ENCODE measurements at regions not wholly inside any gene's neighbourhood (a gene's known extent, or its start where the extent isn't known, plus 50 kb on each side); places are given as distances from the start of the nearest gene placed in this dataset.
"Not testable (repeated sequence)": the region's sequence is repeated elsewhere in the genome, so short reads cannot be mapped to it uniquely, and the experiment has no call there.

DNA sequence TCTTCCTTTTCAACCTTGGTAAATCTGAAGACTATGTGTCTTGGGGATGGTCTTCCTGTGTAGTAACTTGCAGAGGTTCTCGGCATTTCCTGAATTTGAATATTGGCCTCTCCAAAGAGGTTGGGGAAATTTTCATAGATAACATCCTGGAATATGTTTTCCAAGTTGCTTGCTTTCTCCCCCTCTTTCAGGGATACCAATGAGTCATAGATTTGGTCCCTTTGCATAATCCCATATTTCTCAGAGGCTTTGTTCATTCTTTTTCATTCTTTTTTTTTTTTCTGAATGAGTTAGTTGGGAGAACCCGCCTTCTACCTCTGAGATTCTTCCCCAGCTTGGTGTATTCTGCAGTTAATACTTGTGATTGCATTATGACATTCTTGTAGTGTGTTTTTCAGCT is 549.2 kb upstream of the AMOT start:
- Histone ChIP-seq H3K9ac (ENCODE audit: low read length) (no peak overlapping the region), H3K9me3 (ENCODE audit: low read length) (no peaks in the 10 kb centered on the region), H3K79me2 (replicated peaks; ENCODE audit: insufficient read depth, low read length) (no peaks in the 10 kb centered on the region), H3K36me3 (ENCODE audit: insufficient read depth, low read length) (no peaks in the 10 kb centered on the region), H2AFZ (ENCODE audit: low read depth, low read length) (no peak overlapping the region), H3K9me2 (ENCODE audit: insufficient read depth, low read length) (no peaks in the 10 kb centered on the region), H3K27me3 (ENCODE audit: insufficient read depth, low read depth, low read length) (no peaks in the 10 kb centered on the region), H4K20me1 (ENCODE audit: insufficient read depth) (no peaks in the 10 kb centered on the region), H3K4me2 (ENCODE audit: low read length) (no peak overlapping the region), H3F3A (ENCODE audit: insufficient read depth, low read length, poor library complexity, severe bottlenecking) (no peaks in the 10 kb centered on the region), H3K27ac (ENCODE audit: low read length) (no peak overlapping the region), H3K4me3 (ENCODE audit: low read length) (no peak overlapping the region)
- TF ChIP-seq EZH2 (IDR thresholded peaks at IDR 0.05; ENCODE audit: borderline replicate concordance, insufficient read depth, low read length, poor library complexity, severe bottlenecking), result no peak
- TF ChIP-seq REST (IDR thresholded peaks at IDR 0.05; ENCODE audit: borderline replicate concordance), result no peak
- no peak for TF ChIP-seq CTCF (IDR thresholded peaks at IDR 0.05; ENCODE audit: poor library complexity, severe bottlenecking)

GRCh38 chrX:113384628-113385027 is 544.0 kb upstream of the AMOT start:
- Histone ChIP-seq H3K27ac (ENCODE audit: low read length) (no peak overlapping the region), H3K9me3 (ENCODE audit: low read length) (no peaks in the 10 kb centered on the region), H3K4me3 (ENCODE audit: low read length) (no peak overlapping the region), H3K9ac (ENCODE audit: low read length) (no peak overlapping the region), H3K9me2 (ENCODE audit: insufficient read depth, low read length) (no peaks in the 10 kb centered on the region), H3K79me2 (replicated peaks; ENCODE audit: insufficient read depth, low read length) (no peaks in the 10 kb centered on the region), H3K36me3 (ENCODE audit: insufficient read depth, low read length) (no peaks in the 10 kb centered on the region), H3F3A (ENCODE audit: insufficient read depth, low read length, poor library complexity, severe bottlenecking) (no peaks in the 10 kb centered on the region), H2AFZ (ENCODE audit: low read depth, low read length) (no peak overlapping the region), H3K27me3 (ENCODE audit: insufficient read depth, low read depth, low read length) (no peaks in the 10 kb centered on the region), H4K20me1 (ENCODE audit: insufficient read depth) (no peaks in the 10 kb centered on the region), H3K4me2 (ENCODE audit: low read length) (no peak overlapping the region)
- no peak for TF ChIP-seq POLR2AphosphoS5 (IDR thresholded peaks at IDR 0.05)
- no peak for TF ChIP-seq EP300 (conservative IDR thresholded peaks at IDR 0.05; ENCODE audit: poor library complexity, severe bottlenecking)
- no peak for TF ChIP-seq REST (IDR thresholded peaks at IDR 0.05; ENCODE audit: borderline replicate concordance)
- no peak for TF ChIP-seq TAF1 (IDR thresholded peaks at IDR 0.05; ENCODE audit: low read depth)
- no peak for TF ChIP-seq MXI1 (conservative IDR thresholded peaks at IDR 0.05; ENCODE audit: poor library complexity, severe bottlenecking)
- no peak for TF ChIP-seq CTCF (IDR thresholded peaks at IDR 0.05; ENCODE audit: poor library complexity, severe bottlenecking)
- TF ChIP-seq RAD21 (conservative IDR thresholded peaks at IDR 0.05), result no peak
- TF ChIP-seq SMC3 (conservative IDR thresholded peaks at IDR 0.05; ENCODE audit: poor library complexity), result no peak
- no peak for TF ChIP-seq EZH2 (IDR thresholded peaks at IDR 0.05; ENCODE audit: borderline replicate concordance, insufficient read depth, low read length, poor library complexity, severe bottlenecking)

DNA sequence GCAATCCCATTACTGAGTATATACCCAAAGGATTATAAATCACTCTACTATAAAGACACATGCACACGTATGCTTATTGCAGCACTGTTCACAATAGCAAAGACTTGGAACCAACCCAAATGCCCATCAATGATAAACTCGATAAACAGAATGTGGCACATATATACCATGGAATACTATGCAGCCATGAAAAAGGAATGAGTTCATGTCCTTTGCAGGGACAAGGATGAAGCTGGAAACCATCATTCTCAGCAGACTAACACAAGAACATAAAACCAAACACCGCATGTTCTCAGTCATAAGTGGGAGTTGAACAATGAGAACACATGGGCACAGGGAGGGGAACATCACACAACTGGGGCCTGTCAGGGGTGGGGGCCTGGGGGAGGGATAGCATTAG is 532.8 kb upstream of the AMOT start:
- H2AFZ ChIP-seq (ENCODE audit: low read depth, low read length); H3K9me2 ChIP-seq (ENCODE audit: insufficient read depth, low read length); H3K4me3 ChIP-seq (ENCODE audit: low read length); H3K9ac ChIP-seq (ENCODE audit: low read length); H3K9me3 ChIP-seq (ENCODE audit: low read length); H3F3A ChIP-seq (ENCODE audit: insufficient read depth, low read length, poor library complexity, severe bottlenecking); H3K27me3 ChIP-seq (ENCODE audit: insufficient read depth, low read depth, low read length); H3K36me3 ChIP-seq (ENCODE audit: insufficient read depth, low read length); H3K79me2 ChIP-seq (replicated peaks; ENCODE audit: insufficient read depth, low read length); H4K20me1 ChIP-seq (ENCODE audit: insufficient read depth); H3K27ac ChIP-seq (ENCODE audit: low read length); H3K4me2 ChIP-seq (ENCODE audit: low read length): not testable (repeated sequence)
